ENCODE measurements at regions not wholly inside any gene's neighbourhood (a gene's known extent, or its start where the extent isn't known, plus 50 kb on each side); places are given as distances from the start of the nearest gene placed in this dataset.

DNA sequence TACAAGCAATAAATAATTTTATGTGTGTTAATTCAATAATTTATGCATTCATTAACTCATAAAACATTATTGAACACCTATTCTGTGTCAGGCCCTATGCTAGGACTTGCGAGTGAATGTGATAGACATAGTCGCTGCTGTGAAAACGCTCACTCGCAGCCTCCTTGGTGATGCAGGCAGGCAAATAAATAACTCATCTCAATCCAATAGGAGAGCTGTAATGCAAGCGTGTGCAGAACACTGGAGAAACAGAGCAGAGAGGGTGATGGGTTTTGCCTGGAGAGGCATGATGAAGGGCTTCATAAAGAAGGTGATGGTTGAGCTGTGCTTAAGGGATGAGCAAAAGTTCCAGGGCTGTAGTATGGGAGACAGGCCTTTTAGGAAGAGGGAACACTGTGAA lies 111.3 kb upstream of the ZNF462 start:
- Mint-ChIP-seq H3K36me3 (no peaks in the 10 kb centered on the region), H3K27ac (no peak overlapping the region), H3K27me3 (no peaks in the 10 kb centered on the region), H3K9me3 (no peaks in the 10 kb centered on the region), H3K4me1 (peaks cover 11 to 21% (median 11%) of the 10 kb centered on the region in 3 donors), H3K4me3 (no peak overlapping the region)
- DNase-seq: no peak
- ATAC-seq (ENCODE audit: low read depth in 2 of 2): no peak

DNA sequence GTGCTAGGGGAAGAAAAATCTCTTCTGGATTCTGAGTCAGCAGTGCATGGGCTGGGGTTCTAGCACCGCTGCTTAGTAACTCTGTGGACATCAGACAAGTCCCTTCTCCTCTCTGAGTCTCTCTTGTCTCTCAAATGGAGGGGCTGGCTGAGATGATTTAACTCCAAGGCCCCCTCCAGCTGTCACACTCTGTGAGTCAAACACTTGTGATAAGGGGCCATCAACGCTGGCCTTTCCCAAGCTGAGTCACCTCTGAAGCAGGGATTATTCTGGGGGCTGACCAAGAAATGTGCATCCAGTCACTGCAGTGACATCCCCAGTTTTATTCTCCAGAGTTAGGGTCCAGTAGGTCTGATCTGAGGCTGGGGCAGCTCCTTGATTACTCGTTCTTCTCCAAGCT lies 110.4 kb upstream of the ZNF462 start:
- Mint-ChIP-seq H3K9me3 (no peaks in the 10 kb centered on the region), H3K27me3 (no peaks in the 10 kb centered on the region), H3K36me3 (no peaks in the 10 kb centered on the region), H3K4me3 (no peak overlapping the region), H3K4me1 (peaks cover 11 to 21% (median 11%) of the 10 kb centered on the region in 3 donors), H3K27ac (peak overlapping the region in 2 of 6 donors; percentile 41 to 63)
- DNase-seq (no peak), ATAC-seq (ENCODE audit: low read depth in 2 of 2) (no peak)

DNA sequence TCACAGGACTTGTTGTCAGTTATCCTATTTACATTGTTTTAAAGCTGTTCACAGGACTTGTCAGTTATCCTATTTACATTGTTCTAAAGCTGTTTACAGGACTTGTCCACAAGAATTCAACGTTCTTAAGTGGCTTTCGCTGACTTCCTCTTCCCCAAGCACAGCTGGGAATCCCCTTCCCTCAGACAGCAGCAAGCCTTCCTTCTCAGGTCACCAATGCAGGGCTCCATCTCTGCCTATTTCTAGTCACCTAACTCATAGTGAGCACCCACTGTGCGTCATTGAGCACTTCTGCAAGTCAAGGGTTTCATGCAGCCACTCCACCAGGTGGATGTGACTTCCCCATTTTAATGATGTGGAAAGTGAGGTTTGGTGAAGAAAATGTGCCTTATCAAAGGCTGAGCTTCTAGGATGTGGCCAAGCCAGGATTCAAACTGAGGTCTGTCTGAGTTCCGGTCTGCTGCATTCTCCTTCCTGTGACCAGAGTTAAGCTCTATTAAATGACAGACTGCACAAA lies 109.8 kb upstream of the ZNF462 start:
- Mint-ChIP-seq H3K9me3 (no peaks in the 10 kb centered on the region), H3K4me3 (peak overlapping the region in 4 of 8 donors; percentile 10 to 55 (median 18)), H3K4me1 (peaks cover 11 to 21% (median 11%) of the 10 kb centered on the region in 3 donors), H3K36me3 (no peaks in the 10 kb centered on the region), H3K27ac (peak overlapping the region in 3 of 6 donors; percentile 22 to 63 (median 53)), H3K27me3 (no peaks in the 10 kb centered on the region)
- DNase-seq (peak; percentile 6), ATAC-seq (ENCODE audit: low read depth in 2 of 2) (peak; percentile 72 to 94)

DNA sequence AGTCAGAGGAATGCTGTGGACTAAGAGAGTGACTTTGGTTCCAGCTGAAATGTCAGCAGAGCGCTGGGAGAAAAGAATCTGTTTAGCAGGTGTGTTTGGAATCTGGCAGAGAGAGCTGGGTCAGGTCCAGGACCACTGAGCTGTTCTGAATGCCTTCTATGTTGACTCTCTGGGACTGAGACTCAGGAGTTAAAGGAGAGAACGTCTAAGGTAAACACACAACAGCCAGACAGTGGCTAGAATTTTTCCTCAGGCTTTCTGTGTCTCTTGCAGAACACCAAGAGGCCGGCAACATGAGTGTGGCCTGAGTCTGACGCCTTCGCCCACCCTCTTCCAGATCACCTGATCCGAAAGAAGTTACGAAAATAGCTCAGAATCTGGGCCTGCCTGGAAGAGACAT lies 107.2 kb upstream of the ZNF462 start:
- no peak overlapping the region for H3K27ac Mint-ChIP-seq
- H3K9me3 Mint-ChIP-seq: no peaks in the 10 kb centered on the region
- H3K4me3 Mint-ChIP-seq: no peak overlapping the region
- no peak for ATAC-seq (ENCODE audit: low read depth in 2 of 2)
- no peaks in the 10 kb centered on the region for H3K36me3 Mint-ChIP-seq
- peaks cover 11 to 21% (median 11%) of the 10 kb centered on the region in 3 donors for H3K4me1 Mint-ChIP-seq
- DNase-seq: no peak
- no peaks in the 10 kb centered on the region for H3K27me3 Mint-ChIP-seq

DNA sequence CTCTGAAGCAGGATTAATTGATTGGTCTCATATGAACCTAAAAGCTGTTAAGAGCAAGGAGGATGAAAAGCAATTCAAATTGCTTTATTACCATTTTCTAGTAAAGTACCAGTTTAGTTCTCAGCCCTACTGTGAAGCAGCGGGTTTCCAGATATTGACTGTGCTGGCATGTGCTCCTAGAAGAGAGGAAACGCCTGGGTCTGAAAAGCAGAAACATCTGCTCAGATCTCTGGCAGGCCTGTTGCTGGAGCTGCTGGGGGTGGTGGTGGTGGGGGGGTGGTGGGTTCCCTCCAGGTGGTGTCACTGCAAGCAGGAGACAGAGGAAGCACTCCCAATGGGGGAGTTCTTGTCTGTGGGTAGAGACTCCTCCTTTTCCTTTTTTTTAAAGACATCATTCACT lies 105.5 kb upstream of the ZNF462 start:
- H3K27me3 Mint-ChIP-seq: no peaks in the 10 kb centered on the region
- ATAC-seq (ENCODE audit: low read depth in 2 of 2) (no peak), DNase-seq (no peak)
- no peaks in the 10 kb centered on the region for H3K9me3 Mint-ChIP-seq
- no peak overlapping the region for H3K27ac Mint-ChIP-seq
- H3K4me3 Mint-ChIP-seq: no peak overlapping the region
- peaks cover 8 to 20% (median 11%) of the 10 kb centered on the region in 3 donors for H3K4me1 Mint-ChIP-seq
- no peaks in the 10 kb centered on the region for H3K36me3 Mint-ChIP-seq

DNA sequence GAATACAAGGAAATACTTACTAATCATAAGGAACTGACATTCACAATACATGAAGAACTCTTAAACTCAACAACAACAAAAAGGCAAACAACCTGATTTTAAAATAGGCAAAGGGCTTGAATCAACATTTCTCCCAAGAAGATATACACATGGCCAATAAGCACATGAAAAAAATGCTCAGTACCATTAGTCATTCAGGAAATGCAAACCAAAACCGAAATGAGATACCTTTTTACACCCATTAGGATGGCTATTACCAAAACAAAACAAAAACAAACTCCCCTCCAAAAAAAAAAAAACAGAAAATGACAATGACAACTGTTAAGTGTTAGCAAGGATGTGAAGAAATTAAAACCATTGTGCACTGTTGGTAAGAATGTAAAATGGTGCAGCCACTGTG lies 104.1 kb upstream of the ZNF462 start:
- ATAC-seq (ENCODE audit: low read depth in 2 of 2): no peak
- peaks cover 0 to 3% (median 0%) of the 10 kb centered on the region in 7 donors for H3K9me3 Mint-ChIP-seq
- no peak overlapping the region for H3K27ac Mint-ChIP-seq
- H3K4me1 Mint-ChIP-seq: peaks cover 0 to 6% (median 1%) of the 10 kb centered on the region in 3 donors
- no peaks in the 10 kb centered on the region for H3K27me3 Mint-ChIP-seq
- no peak overlapping the region for H3K4me3 Mint-ChIP-seq
- no peak for DNase-seq
- H3K36me3 Mint-ChIP-seq: no peaks in the 10 kb centered on the region

DNA sequence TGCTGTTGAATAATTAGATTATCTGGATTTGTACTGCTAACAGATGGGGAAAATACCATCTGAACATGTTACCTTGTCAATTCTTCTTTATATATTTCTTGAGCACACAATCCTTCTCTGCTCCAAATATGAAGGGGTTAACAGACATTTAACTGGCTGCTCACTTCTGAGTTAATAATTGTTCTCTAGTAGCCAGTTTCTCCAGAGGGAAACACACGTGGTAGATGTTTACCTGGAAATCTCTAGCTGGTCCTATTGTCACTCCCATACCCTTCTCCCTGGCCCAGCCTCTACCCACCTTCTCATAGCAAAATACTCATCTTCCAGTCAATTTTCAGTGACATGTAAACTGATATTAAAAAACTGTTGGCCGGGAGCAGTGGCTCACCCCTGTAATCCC lies 101.5 kb upstream of the ZNF462 start:
- DNase-seq: no peak
- H3K36me3 Mint-ChIP-seq: no peaks in the 10 kb centered on the region
- H3K4me1 Mint-ChIP-seq: no peaks in the 10 kb centered on the region
- no peak overlapping the region for H3K4me3 Mint-ChIP-seq
- no peaks in the 10 kb centered on the region for H3K27me3 Mint-ChIP-seq
- ATAC-seq (ENCODE audit: low read depth in 2 of 2): no peak
- no peak overlapping the region for H3K27ac Mint-ChIP-seq
- peaks cover 0 to 3% (median 0%) of the 10 kb centered on the region in 7 donors for H3K9me3 Mint-ChIP-seq

DNA sequence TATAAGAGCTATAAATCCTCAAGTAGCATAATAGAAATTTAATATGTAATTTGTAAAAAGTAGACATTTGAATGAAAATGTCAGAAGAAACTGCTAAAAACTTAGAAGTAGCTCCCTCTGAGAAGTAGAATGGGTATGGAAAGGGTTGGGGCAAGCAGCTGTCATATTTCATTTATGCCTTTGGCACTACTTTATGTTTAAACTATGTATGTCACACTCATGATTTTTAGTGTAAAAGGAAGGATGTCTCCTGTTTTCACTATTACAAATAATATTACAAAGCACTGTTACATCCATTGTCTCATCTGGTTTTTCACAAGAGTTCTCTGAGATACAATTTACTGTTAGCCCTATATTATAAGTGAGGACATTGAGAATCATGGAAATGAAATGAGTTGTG lies 96.3 kb upstream of the ZNF462 start:
- no peak for ATAC-seq (ENCODE audit: low read depth in 2 of 2)
- no peaks in the 10 kb centered on the region for H3K4me1 Mint-ChIP-seq
- H3K4me3 Mint-ChIP-seq: no peak overlapping the region
- no peak for DNase-seq
- peaks cover 0 to 4% (median 2%) of the 10 kb centered on the region in 7 donors for H3K9me3 Mint-ChIP-seq
- no peaks in the 10 kb centered on the region for H3K36me3 Mint-ChIP-seq
- no peaks in the 10 kb centered on the region for H3K27me3 Mint-ChIP-seq
- no peak overlapping the region for H3K27ac Mint-ChIP-seq

DNA sequence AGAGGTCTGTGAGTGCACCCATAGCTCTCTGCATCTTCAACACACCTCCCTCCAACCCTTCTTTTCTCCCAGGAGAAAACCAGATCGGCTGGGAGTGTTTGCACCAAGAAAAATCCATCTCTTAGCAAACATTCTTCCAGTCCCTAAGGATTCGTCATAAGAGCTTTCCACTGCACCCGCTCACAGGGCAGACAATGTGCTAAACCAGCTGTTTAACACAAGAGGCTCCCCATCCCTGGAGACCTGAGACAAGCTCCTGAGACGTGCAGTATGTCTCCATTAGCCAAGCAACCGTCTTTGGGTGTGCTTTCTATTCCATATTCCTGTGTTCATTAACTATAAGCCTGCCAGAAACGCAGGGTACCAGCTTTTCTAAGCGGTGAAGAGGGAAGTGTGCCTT lies 93.6 kb upstream of the ZNF462 start:
- no peak for ATAC-seq (ENCODE audit: low read depth in 2 of 2)
- Mint-ChIP-seq H3K4me3 (no peak overlapping the region), H3K36me3 (no peaks in the 10 kb centered on the region), H3K27ac (no peak overlapping the region), H3K27me3 (no peaks in the 10 kb centered on the region), H3K4me1 (no peaks in the 10 kb centered on the region), H3K9me3 (peaks cover 0 to 3% (median 0%) of the 10 kb centered on the region in 7 donors)
- DNase-seq: no peak

DNA sequence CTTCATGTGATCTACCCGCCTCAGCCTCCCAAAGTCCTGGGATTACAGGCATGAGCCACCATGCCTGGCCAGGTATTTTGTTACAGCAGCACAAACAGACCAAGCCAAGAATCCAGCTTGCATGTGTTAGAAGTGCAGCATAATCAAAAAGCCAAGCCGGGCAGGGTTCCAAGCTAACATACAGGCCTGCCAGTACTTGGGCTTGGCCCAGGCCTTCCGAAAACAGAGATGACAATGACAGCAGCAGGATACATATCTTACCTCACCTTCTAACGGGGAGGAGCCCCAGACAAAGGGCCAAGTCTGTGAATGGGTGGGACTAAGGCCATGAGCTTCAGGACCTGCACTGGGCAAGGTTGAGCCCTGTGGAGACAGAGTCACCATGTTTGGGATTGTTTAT lies 91.4 kb upstream of the ZNF462 start:
- no peaks in the 10 kb centered on the region for H3K36me3 Mint-ChIP-seq
- no peak overlapping the region for H3K27ac Mint-ChIP-seq

DNA sequence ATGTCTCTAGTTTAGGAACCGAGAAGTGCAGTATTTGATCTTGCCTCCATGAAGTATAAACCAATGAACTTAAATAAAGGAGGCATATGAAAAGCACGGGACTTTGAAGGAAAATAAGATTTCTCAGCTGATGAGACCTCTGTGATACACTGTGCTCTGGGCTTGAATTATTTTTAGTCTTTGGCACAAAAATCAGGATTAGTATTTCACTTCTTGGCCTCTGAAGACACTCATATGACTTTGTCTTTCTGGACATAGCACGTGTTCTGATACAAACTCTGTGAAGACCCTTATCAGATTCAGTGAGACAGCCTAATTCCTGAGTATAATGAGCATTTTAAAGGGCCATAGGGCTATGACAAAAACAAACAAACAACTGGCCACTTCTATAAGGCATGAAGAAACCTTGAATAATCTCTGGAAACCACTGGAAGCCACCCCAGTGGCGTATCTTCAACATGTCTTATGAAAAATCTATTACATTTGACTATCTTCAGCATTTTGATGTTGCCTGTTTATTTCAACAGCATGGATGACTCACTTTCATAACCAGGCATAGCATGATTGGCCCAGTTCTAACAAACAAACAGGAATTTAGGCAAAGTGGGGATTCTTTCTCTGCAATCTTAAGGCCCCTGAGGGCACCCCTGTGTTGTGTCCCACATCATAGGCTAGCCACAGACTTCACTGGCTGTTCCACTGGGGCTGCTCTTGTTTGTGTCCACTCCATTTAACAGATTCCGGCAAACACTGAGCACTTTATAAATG lies 90.3 kb upstream of the ZNF462 start:
- Mint-ChIP-seq H3K27me3 (no peaks in the 10 kb centered on the region), H3K4me3 (no peak overlapping the region)

More for the DNA sequence above, 91.4 kb upstream of the ZNF462 start:
- Mint-ChIP-seq H3K4me3 (no peak overlapping the region), H3K9me3 (peaks cover 0 to 6% (median 0%) of the 10 kb centered on the region in 7 donors), H3K27me3 (no peaks in the 10 kb centered on the region), H3K4me1 (no peaks in the 10 kb centered on the region)
- no peak for ATAC-seq (ENCODE audit: low read depth in 2 of 2)
- DNase-seq: no peak

DNA sequence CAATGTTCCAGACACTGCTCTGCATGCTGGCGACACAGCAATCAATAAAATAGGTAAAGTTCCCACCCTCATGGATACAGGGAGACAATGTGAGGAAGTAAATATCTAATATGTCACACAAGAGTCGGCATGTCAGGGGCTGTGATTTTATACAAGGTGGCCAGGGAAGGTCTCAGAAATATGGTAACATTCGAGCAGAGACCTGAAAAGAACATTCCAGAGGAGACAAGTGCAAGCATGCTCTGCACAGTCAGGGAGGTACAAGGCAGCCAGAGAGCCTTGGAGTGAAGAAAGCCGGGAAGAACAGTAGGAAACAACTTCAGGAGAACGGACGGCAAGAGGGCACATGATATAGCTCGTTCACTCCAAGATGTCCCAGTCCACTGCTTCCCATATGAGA lies 89.2 kb upstream of the ZNF462 start:
- Mint-ChIP-seq H3K4me3 (no peak overlapping the region), H3K27me3 (no peaks in the 10 kb centered on the region), H3K36me3 (no peaks in the 10 kb centered on the region), H3K9me3 (peaks cover 0 to 8% (median 0%) of the 10 kb centered on the region in 7 donors), H3K27ac (no peak overlapping the region), H3K4me1 (no peaks in the 10 kb centered on the region)
- DNase-seq: no peak
- no peak for ATAC-seq (ENCODE audit: low read depth in 2 of 2)

More for the DNA sequence above, 90.3 kb upstream of the ZNF462 start:
- ATAC-seq (ENCODE audit: low read depth in 2 of 2) (no peak), DNase-seq (no peak)
- no peaks in the 10 kb centered on the region for H3K4me1 Mint-ChIP-seq
- H3K36me3 Mint-ChIP-seq: no peaks in the 10 kb centered on the region
- no peak overlapping the region for H3K27ac Mint-ChIP-seq
- peaks cover 0 to 8% (median 0%) of the 10 kb centered on the region in 7 donors for H3K9me3 Mint-ChIP-seq

DNA sequence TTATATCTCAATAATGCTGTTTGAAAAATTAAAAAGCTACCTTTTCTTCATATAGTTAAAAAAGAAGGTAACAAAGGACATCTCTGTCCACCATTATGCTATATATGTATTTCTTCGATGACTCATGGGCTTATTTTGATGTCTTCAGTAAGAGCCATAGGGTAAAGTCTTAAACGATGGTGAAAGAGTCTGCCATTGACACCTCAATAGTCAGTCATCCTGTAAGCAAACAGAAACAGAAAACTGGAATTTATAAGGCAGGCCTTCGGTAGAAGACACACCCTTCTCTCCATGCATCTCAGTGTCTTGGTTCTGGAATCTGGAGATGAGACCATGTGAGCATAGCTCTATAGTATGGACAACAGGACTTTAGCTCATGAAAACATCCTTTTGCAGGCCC lies 87.0 kb upstream of the ZNF462 start:
- Mint-ChIP-seq H3K36me3 (no peaks in the 10 kb centered on the region), H3K4me1 (no peaks in the 10 kb centered on the region)
- no peak for ATAC-seq (ENCODE audit: low read depth in 2 of 2)

DNA sequence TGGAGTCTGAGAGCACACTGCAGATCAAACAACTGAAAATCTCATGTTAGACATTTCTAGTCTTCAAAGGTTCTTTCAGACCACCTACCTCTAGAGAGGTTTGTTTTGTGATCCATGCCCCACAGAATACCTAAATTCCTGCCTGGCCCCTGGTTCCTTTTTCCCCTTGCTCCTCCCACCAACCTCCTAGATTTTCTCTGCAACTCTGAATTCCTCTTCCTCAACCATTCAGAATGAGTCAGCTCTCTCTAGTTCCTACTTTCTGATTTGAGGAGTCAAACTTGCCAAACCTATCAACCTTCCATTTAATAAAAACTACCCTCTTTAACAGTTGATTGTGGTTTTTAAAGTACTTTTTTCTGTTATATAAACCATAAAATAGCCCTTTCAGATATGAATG lies 83.2 kb upstream of the ZNF462 start:
- Mint-ChIP-seq H3K27me3 (no peaks in the 10 kb centered on the region), H3K27ac (no peak overlapping the region), H3K4me3 (peak overlapping the region in 1 of 8 donors; percentile 11), H3K36me3 (no peaks in the 10 kb centered on the region), H3K4me1 (no peaks in the 10 kb centered on the region), H3K9me3 (peaks cover 0 to 12% (median 0%) of the 10 kb centered on the region in 7 donors)
- ATAC-seq (ENCODE audit: low read depth in 2 of 2) (no peak), DNase-seq (no peak)

More for the DNA sequence above, 87.0 kb upstream of the ZNF462 start:
- Mint-ChIP-seq H3K27me3 (no peaks in the 10 kb centered on the region), H3K9me3 (peaks cover 0 to 12% (median 0%) of the 10 kb centered on the region in 7 donors), H3K4me3 (no peak overlapping the region), H3K27ac (no peak overlapping the region)
- no peak for DNase-seq

Data from naive B cell (primary cell).